IMR-90 (cell line): ENCODE measurements at regions not wholly inside any gene's neighbourhood (a gene's known extent, or its start where the extent isn't known, plus 50 kb on each side); places are given as distances from the start of the nearest gene placed in this dataset.

ENCODE experiments used
- ATAC-seq: fragments of 200-7000 bp; cut with Tn5 transposase; 2 replicates; pipeline ENCODE4 v1.9.1; 2020; ENCODE audit warnings: low read depth, mild to moderate bottlenecking, moderate library complexity
- BruUV-seq: library from RNA; stranded (reverse); fragments of 400-500 nt; replicated peaks from 2 replicates; lab custom pipeline; 2021; lab: Mats Ljungman, UMichigan
- CTCF ChIA-PET: fragments of 300-600 bp; formaldehyde crosslinking; extraction: SDS; loops from one replicate; lab custom pipeline; 2021; ENCODE audit warnings: antibody characterized with exemption; lab: Yijun Ruan, JAX
- POLR2A ChIA-PET: fragments of 300-600 bp; sonication (Branson Sonifier 250); formaldehyde crosslinking; loops from one replicate; lab custom pipeline; 2022; ENCODE audit warnings: antibody characterized with exemption; ENCODE audit not compliant: unreplicated experiment; lab: Charles Lee
- DNase-seq: peaks from one replicate; pipeline ENCODE4 v3.0.0; 2013
- H2AFZ ChIP-seq: replicated peaks from 2 replicates; pipeline ENCODE3; 2013; ENCODE audit warnings: low read length, mild to moderate bottlenecking; ENCODE audit not compliant: poor library complexity
- H2AK5ac ChIP-seq: 2 replicates; pipeline ENCODE4 v1.6.1; 2013; ENCODE audit warnings: low read depth, low read length, inconsistent platforms
- H2AK9ac ChIP-seq: replicated peaks from 2 replicates; pipeline ENCODE3; 2013; ENCODE audit warnings: mild to moderate bottlenecking, low read depth, low read length, moderate library complexity; ENCODE audit not compliant: poor library complexity
- H2BK120ac ChIP-seq: 2 replicates; pipeline ENCODE4 v1.6.1; 2013; ENCODE audit warnings: low read depth, low read length, inconsistent platforms
- H2BK15ac ChIP-seq: 3 replicates; pipeline ENCODE4 v1.6.1; 2013; ENCODE audit warnings: low read depth, low read length, inconsistent platforms
- H2BK20ac ChIP-seq: 2 replicates; pipeline ENCODE4 v1.6.1; 2013; ENCODE audit warnings: low read depth, mild to moderate bottlenecking, inconsistent platforms, low read length, moderate library complexity
- H2BK5ac ChIP-seq: 2 replicates; pipeline ENCODE4 v1.6.1; 2013; ENCODE audit warnings: mild to moderate bottlenecking, low read depth, low read length, inconsistent platforms; ENCODE audit not compliant: poor library complexity, severe bottlenecking
- H3K14ac ChIP-seq: replicated peaks from 2 replicates; pipeline ENCODE4 v1.6.1; 2013; ENCODE audit warnings: low read depth, low read length, inconsistent platforms
- H3K18ac ChIP-seq: 2 replicates; pipeline ENCODE4 v1.6.1; 2013; ENCODE audit warnings: low read depth, low read length, control low read depth
- H3K23ac ChIP-seq: 2 replicates; pipeline ENCODE4 v1.6.1; 2013; ENCODE audit warnings: low read depth, low read length, inconsistent platforms
- H3K27ac ChIP-seq: 2 replicates; pipeline ENCODE4 v1.5.1; 2013; ENCODE audit warnings: mild to moderate bottlenecking, control low read depth, low read length; ENCODE audit not compliant: insufficient read depth
- H3K27me3 ChIP-seq: 2 replicates; pipeline ENCODE4 v1.6.1; 2013; ENCODE audit warnings: low read length; ENCODE audit not compliant: control insufficient read depth, insufficient read depth
- H3K36me3 ChIP-seq: 2 replicates; pipeline ENCODE4 v1.6.1; 2013; ENCODE audit warnings: low read length, mixed read lengths; ENCODE audit not compliant: control insufficient read depth, insufficient read depth
- H3K4ac ChIP-seq: 2 replicates; pipeline ENCODE4 v1.6.1; 2013; ENCODE audit warnings: low read depth, low read length, inconsistent platforms
- H3K4me1 ChIP-seq: 2 replicates; pipeline ENCODE4 v1.6.1; 2013; ENCODE audit warnings: low read length, mixed read lengths; ENCODE audit not compliant: control insufficient read depth, insufficient read depth
- H3K4me2 ChIP-seq: 2 replicates; pipeline ENCODE4 v1.6.1; 2013; ENCODE audit warnings: low read depth, mild to moderate bottlenecking, control low read depth, low read length, moderate library complexity
- H3K4me3 ChIP-seq: 2 replicates; pipeline ENCODE4 v1.5.1; 2013; ENCODE audit warnings: low read depth, mild to moderate bottlenecking, control low read depth, low read length, moderate library complexity; ENCODE audit not compliant: insufficient read depth
- H3K56ac ChIP-seq: 2 replicates; pipeline ENCODE4 v1.6.1; 2013; ENCODE audit warnings: low read length, inconsistent platforms; ENCODE audit not compliant: insufficient read depth; ENCODE audit errors: extremely low read depth
- H3K79me1 ChIP-seq, 2 experiments: 2 replicates each; pipeline ENCODE4 v1.6.1; 2013; ENCODE audit warnings: low read length in 2 of 2, inconsistent platforms in 1 of 2, low read depth in 1 of 2
- H3K9ac ChIP-seq: 2 replicates; pipeline ENCODE4 v1.6.1; 2013; ENCODE audit warnings: low read depth, low read length, control low read depth
- H3K9me1 ChIP-seq: 2 replicates; pipeline ENCODE4 v1.6.1; 2013; ENCODE audit warnings: low read length, inconsistent platforms; ENCODE audit not compliant: insufficient read depth
- H3K9me3 ChIP-seq: 2 replicates; pipeline ENCODE4 v1.6.1; 2013; ENCODE audit warnings: low read length; ENCODE audit not compliant: control insufficient read depth, insufficient read depth
- H4K20me1 ChIP-seq: 2 replicates; pipeline ENCODE4 v1.6.1; 2013; ENCODE audit warnings: low read length, inconsistent platforms; ENCODE audit not compliant: insufficient read depth
- H4K5ac ChIP-seq: 2 replicates; pipeline ENCODE4 v1.6.1; 2013; ENCODE audit warnings: mild to moderate bottlenecking, low read depth, low read length, control low read depth
- H4K8ac ChIP-seq, 2 experiments: 2 replicates each; pipeline ENCODE4 v1.6.1; 2013; ENCODE audit warnings: low read depth in 2 of 2, low read length in 2 of 2, control low read depth in 1 of 2, inconsistent platforms in 1 of 2
- H4K91ac ChIP-seq: 2 replicates; pipeline ENCODE4 v1.6.1; 2013; ENCODE audit warnings: low read depth, low read length, inconsistent platforms; ENCODE audit not compliant: insufficient read depth
- BHLHE40 ChIP-seq: fragments of 150-350 bp; IDR thresholded peaks from 2 replicates; pipeline ENCODE4 v1.6.1; 2016; ENCODE audit warnings: mild to moderate bottlenecking, low read depth, low read length
- CEBPB ChIP-seq: IDR thresholded peaks from 2 replicates; pipeline ENCODE4 v1.6.1; 2012; ENCODE audit warnings: low read depth, low read length, improper control_type of control experiment
- CHD1 ChIP-seq: IDR thresholded peaks from 2 replicates; pipeline ENCODE4 v1.6.1; 2012; ENCODE audit warnings: low read depth, low read length, improper control_type of control experiment
- CTCF ChIP-seq: conservative IDR thresholded peaks from 2 replicates; pipeline ENCODE4 v1.5.1; 2012; ENCODE audit warnings: mild to moderate bottlenecking, low read depth, low read length, improper control_type of control experiment
- ELK1 ChIP-seq: fragments of 150-350 bp; IDR thresholded peaks from 2 replicates; pipeline ENCODE4 v1.6.1; 2016; ENCODE audit warnings: low read depth, mild to moderate bottlenecking, low read length, moderate library complexity, borderline replicate concordance
- FOS ChIP-seq: fragments of 150-350 bp; IDR thresholded peaks from 2 replicates; pipeline ENCODE4 v1.6.1; 2016; ENCODE audit warnings: low read depth, low read length
- MAFK ChIP-seq: IDR thresholded peaks from 2 replicates; pipeline ENCODE4 v1.6.1; 2012; ENCODE audit warnings: low read depth, low read length, improper control_type of control experiment
- NFE2L2 ChIP-seq: fragments of 150-350 bp; IDR thresholded peaks from 2 replicates; pipeline ENCODE4 v1.6.1; 2016; ENCODE audit warnings: low read depth, mild to moderate bottlenecking, low read length
- POLR2A ChIP-seq: IDR thresholded peaks from 2 replicates; pipeline ENCODE4 v1.6.1; 2012; ENCODE audit warnings: mild to moderate bottlenecking, low read depth, low read length
- RFX5 ChIP-seq: IDR thresholded peaks from 2 replicates; pipeline ENCODE4 v1.8.0; 2012; ENCODE audit warnings: low read depth, mild to moderate bottlenecking, low read length, moderate library complexity
- SMC3 ChIP-seq: fragments of 150-350 bp; IDR thresholded peaks from 2 replicates; pipeline ENCODE4 v1.6.1; 2016; ENCODE audit warnings: low read depth, mild to moderate bottlenecking, antibody characterized with exemption, low read length, moderate library complexity
- WGBS, 2 experiments: methylation state at CpG; one replicate each; pipeline versions ENCODE4 v1.1.5 to v1.1.7; 2013; ENCODE audit warnings: missing lambda C conversion rate in 2 of 2; ENCODE audit not compliant: insufficient read length in 1 of 2; ENCODE audit errors: extremely low coverage in 2 of 2; 5-methylcytosine and 5-hydroxymethylcytosine counted together
- dilution Hi-C: fragments of 300-500 bp; cut with HindIII; formaldehyde crosslinking; loops from one replicate; pipeline ENCODE4 v1.14.3; 2018; ENCODE audit warnings: low sequenced_read_pairs; ENCODE audit not compliant: unreplicated experiment
- in situ Hi-C: fragments of 300-500 bp; cut with MboI; formaldehyde crosslinking; loops from 3 replicates; pipeline ENCODE4 v1.14.3; 2019; ENCODE audit warnings: low sequenced_read_pairs, inconsistent platforms, mixed read lengths
- intact Hi-C: fragments of 100-400 bp; cut with micrococcal nuclease; formaldehyde crosslinking; loops from 2 replicates; pipeline ENCODE4 v1.10.0; 2022
- TF ChIP-seq, protein P1 (sequence below): fragments of 150-350 bp; IDR thresholded peaks from 2 replicates; pipeline ENCODE4 v1.6.1; 2017; ENCODE audit warnings: mild to moderate bottlenecking, antibody characterized with exemption, low read length, low read depth

DNA sequence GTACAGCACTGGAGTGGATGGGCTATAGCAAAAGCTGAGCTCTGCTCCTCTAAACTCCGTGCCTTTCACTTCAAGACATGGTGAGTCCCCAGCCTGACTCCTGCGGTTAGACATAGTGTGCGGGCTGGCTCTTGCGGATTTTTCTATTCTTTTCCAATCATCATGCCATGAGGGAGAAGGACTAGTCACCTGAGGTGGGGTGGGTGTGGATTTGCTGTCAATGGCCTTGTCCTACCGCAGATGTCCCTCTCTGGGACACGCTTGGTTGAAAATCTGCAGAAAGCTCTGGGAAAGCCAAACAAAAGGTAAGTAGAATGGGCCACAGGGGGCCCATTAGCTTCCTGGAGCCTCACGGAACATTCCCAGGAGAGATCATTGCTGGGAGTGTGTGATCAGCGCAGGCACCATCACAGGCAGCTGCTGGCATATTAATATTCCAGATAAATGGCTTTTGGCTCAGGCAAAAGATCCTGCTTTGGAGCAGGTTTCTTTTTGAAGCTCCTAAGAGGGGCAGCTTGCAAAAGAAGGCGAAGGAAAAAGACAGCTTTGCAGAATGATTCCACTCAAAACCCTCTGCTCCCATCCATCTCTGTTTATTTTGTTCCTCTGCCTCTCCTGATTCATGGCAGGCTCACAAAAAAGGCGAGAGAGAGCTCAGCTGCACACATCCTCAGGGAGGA is 509.0 kb upstream of the ZMIZ1 start:
- Histone ChIP-seq H4K91ac (no peak overlapping the region), H2BK120ac (no peak overlapping the region), H3K79me1 (no peaks in the 10 kb centered on the region), H2AK9ac (no peak overlapping the region), H3K36me3 (no peaks in the 10 kb centered on the region), H3K9ac (no peak overlapping the region), H3K9me3 (peaks cover 3% of the 10 kb centered on the region; the same call in 1 of the 2 replicates), H3K4me1 (no peaks in the 10 kb centered on the region; the same call in 1 of the 2 replicates), H3K23ac (no peak overlapping the region; the same call in 1 of the 2 replicates), H2BK15ac (no peak overlapping the region), H4K5ac (no peak overlapping the region), H3K4ac (no peak overlapping the region), H2BK5ac (no peak overlapping the region), H3K18ac (no peak overlapping the region), H2BK20ac (no peak overlapping the region), H3K14ac (no peak overlapping the region), H3K27me3 (peaks cover 3% of the 10 kb centered on the region), H4K20me1 (no peaks in the 10 kb centered on the region), H3K56ac (no peak overlapping the region), H3K4me3 (no peak overlapping the region), H2AK5ac (no peak overlapping the region), H4K8ac (no peak overlapping the region), H2AFZ (no peak overlapping the region), H3K4me2 (no peak overlapping the region), H3K9me1 (peaks cover 3% of the 10 kb centered on the region), H3K27ac (no peak overlapping the region)
- DNase-seq (no peak), ATAC-seq (no peak)
- in situ Hi-C loops (no loop called here), dilution Hi-C loops (no loop called here), intact Hi-C loops (loop anchor here (10.0 kb wide), 1 partner anchor 505 kb away; the partner anchor contains the start of gene ZMIZ1)
- no TSS peak for BruUV-seq
- WGBS, 2 experiments, result 83% methylated on average over 1 of the region's 10 CpGs; no CpG with 5 or more reads in 1 of the 2 experiments
- no peak for TF ChIP-seq CTCF
- TF ChIP-seq SMC3, result no peak
- no peak for TF ChIP-seq POLR2A
- TF ChIP-seq ELK1, result no peak
- TF ChIP-seq RFX5, result no peak
- TF ChIP-seq CHD1, result no peak
- no peak for TF ChIP-seq NFE2L2
- TF ChIP-seq, protein P1, sequence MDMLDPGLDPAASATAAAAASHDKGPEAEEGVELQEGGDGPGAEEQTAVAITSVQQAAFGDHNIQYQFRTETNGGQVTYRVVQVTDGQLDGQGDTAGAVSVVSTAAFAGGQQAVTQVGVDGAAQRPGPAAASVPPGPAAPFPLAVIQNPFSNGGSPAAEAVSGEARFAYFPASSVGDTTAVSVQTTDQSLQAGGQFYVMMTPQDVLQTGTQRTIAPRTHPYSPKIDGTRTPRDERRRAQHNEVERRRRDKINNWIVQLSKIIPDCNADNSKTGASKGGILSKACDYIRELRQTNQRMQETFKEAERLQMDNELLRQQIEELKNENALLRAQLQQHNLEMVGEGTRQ, result no peak
- no peak for TF ChIP-seq BHLHE40
- no peak for TF ChIP-seq FOS
- no peak for TF ChIP-seq CEBPB
- no peak for TF ChIP-seq MAFK
- ChIA-PET POLR2A (no interaction called here), CTCF (no interaction called here)
